HG03097 (cell line): ENCODE measurements at regions not wholly inside any gene's neighbourhood (a gene's known extent, or its start where the extent isn't known, plus 50 kb on each side); places are given as distances from the start of the nearest gene placed in this dataset.

Experiments
- ATAC-seq: cut with Tn5 transposase; IDR thresholded peaks from one replicate; pipeline ENCODE4 v1.9.1; 2021; ENCODE audit not compliant: unreplicated experiment, low FRiP score

GRCh38 chr13:108018371-108018870 is 196.9 kb downstream of the LIG4 start:
- no peak for ATAC-seq

- ATAC-seq = no peak
These were observed 208.7 kb downstream of the LIG4 start for GRCh38 chr13:108006619-108007018.

GRCh38 chr13:108005231-108005630 is 210.1 kb downstream of the LIG4 start:
- ATAC-seq = no peak

GRCh38 chr13:108003626-108004025 is 211.7 kb downstream of the LIG4 start:
- no peak for ATAC-seq

- ATAC-seq = no peak
These were observed 214.3 kb downstream of the LIG4 start for GRCh38 chr13:108000998-108001397.

- ATAC-seq = no peak
These were observed 215.6 kb downstream of the LIG4 start for GRCh38 chr13:107999751-108000150.

- ATAC-seq = no peak
These were observed 221.2 kb downstream of the LIG4 start for GRCh38 chr13:107994137-107994536.

- no peak for ATAC-seq
These were observed 221.9 kb downstream of the LIG4 start for GRCh38 chr13:107993239-107993949.

- ATAC-seq = no peak
These were observed 222.8 kb downstream of the LIG4 start for GRCh38 chr13:107992542-107992941.

- ATAC-seq = no peak
These were observed 238.2 kb downstream of the LIG4 start for GRCh38 chr13:107977071-107977574.

- no peak for ATAC-seq
These were observed 238.7 kb downstream of the LIG4 start for GRCh38 chr13:107976628-107977027.

- ATAC-seq = no peak
These were observed 240.9 kb downstream of the LIG4 start for GRCh38 chr13:107974409-107974808.

GRCh38 chr13:107969546-107969945 is 245.8 kb downstream of the LIG4 start:
- no peak for ATAC-seq

GRCh38 chr13:107968470-107968869 is 246.9 kb downstream of the LIG4 start:
- ATAC-seq = no peak

GRCh38 chr13:107964395-107964794 is 250.9 kb downstream of the LIG4 start:
- no peak for ATAC-seq

- no peak for ATAC-seq
These were observed 253.3 kb downstream of the LIG4 start for GRCh38 chr13:107961849-107962608.

GRCh38 chr13:107960301-107960700 is 255.0 kb downstream of the LIG4 start:
- no peak for ATAC-seq

GRCh38 chr13:107956889-107957288 is 258.4 kb downstream of the LIG4 start:
- ATAC-seq = no peak

GRCh38 chr13:107942030-107942617 is 273.2 kb downstream of the LIG4 start:
- ATAC-seq = no peak

GRCh38 chr13:107941345-107942029 is 273.8 kb downstream of the LIG4 start:
- no peak for ATAC-seq

- no peak for ATAC-seq
These were observed 277.5 kb downstream of the LIG4 start for GRCh38 chr13:107937848-107938247.
